ENCODE measurements at regions not wholly inside any gene's neighbourhood (a gene's known extent, or its start where the extent isn't known, plus 50 kb on each side); places are given as distances from the start of the nearest gene placed in this dataset.

DNA sequence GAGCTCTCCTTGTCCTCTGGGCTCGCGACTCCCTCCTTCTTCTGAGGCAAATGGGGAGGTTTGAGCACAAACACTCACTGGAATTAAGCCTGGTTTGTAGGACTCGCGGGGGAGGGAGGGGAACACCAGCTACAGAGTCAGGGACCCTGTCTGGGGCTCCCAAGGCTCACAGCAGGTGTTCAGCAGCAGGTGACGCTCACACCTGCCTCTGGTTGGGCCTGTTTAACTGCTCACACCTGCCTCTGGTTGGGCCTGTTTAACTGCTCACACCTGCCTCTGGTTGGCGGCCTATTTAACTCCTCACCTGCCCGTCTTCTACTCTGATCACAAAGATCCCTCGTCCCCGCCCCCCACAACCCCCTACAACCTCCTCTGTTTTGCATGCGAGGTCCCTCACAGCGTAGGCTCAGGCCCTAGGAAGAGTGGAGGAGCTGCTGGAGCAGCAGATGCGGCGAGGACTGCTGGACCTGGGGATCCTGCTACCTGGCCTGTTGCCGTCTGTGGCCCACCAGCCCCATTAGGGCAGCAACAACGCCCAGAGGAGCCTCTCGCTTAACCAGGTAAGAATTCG, 181.9 kb downstream of the ERMARD start:
- TF ChIP-seq, protein P1, sequence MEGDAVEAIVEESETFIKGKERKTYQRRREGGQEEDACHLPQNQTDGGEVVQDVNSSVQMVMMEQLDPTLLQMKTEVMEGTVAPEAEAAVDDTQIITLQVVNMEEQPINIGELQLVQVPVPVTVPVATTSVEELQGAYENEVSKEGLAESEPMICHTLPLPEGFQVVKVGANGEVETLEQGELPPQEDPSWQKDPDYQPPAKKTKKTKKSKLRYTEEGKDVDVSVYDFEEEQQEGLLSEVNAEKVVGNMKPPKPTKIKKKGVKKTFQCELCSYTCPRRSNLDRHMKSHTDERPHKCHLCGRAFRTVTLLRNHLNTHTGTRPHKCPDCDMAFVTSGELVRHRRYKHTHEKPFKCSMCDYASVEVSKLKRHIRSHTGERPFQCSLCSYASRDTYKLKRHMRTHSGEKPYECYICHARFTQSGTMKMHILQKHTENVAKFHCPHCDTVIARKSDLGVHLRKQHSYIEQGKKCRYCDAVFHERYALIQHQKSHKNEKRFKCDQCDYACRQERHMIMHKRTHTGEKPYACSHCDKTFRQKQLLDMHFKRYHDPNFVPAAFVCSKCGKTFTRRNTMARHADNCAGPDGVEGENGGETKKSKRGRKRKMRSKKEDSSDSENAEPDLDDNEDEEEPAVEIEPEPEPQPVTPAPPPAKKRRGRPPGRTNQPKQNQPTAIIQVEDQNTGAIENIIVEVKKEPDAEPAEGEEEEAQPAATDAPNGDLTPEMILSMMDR (IDR thresholded peaks at IDR 0.05; ENCODE audit: low read depth, low read length): no peak

DNA sequence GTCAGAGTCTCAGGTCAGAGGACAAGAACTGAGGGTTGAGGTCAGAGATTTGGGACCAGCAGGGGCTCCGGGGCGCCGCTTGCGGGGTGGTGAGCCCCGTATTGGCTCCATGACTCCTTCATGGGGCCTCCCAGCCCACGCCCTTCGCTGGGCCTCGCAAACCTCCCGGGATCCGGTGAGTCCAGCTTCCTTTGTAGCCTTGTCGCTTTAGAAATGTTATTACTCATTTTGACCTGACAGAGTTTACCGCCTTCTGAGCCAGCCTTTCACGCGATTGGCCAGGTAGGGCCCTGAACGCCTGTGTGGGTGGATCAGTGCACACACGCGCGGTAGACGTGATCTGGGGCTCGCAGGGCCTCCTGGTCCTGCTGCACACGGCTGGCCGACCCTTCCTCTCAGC, 181.1 kb downstream of the ERMARD start:
- no peak overlapping the region for H3K4me3 ChIP-seq (ENCODE audit: low read depth, low read length)
- TF ChIP-seq, protein P1 (IDR thresholded peaks at IDR 0.05; ENCODE audit: low read depth, low read length): no peak

More for the DNA sequence above, 181.9 kb downstream of the ERMARD start:
- H3K4me3 ChIP-seq (ENCODE audit: low read depth, low read length): no peak overlapping the region

DNA sequence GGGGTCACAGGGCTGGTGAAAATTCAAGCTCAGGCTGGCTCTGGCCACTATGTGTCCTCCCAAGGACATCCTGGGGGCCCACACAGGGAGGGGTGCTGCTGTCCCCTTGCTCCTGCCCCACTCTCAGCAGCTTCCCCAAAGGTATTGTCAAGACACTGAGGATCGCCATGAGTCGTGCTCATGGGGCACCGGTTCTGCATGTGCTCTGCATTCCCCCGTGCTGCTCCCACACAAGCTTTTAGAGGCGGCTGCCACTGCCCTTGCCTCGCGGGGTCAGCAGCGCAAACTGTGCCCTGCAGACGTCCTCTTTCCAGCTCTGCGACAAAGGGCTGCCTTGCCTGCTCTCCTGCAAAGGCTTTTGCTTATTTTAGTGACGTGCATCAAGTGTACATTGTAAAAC, 179.8 kb downstream of the ERMARD start:
- H3K4me3 ChIP-seq (ENCODE audit: low read depth, low read length): no peak overlapping the region
- TF ChIP-seq, protein P1 (IDR thresholded peaks at IDR 0.05; ENCODE audit: low read depth, low read length): no peak

DNA sequence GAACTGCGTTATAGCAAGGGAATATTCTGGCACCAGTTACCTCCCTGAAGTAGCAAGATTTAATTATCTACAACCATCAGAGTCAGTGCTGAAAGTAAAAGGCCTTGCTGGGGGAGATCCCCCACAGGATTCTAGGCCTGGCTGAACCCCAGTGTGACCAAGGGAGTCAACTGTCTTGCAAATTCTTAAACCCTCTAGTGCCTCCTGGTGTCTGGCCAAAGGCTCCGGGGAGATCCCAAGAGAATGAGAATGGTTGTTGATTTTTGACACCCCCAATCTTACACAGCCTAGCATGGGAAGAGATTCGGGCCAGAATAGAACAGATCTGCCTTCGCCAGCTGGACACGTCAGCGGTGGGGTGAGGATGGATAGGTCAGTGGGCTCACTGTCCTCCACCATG, 179.4 kb downstream of the ERMARD start:
- TF ChIP-seq, protein P1 (IDR thresholded peaks at IDR 0.05; ENCODE audit: low read depth, low read length): no peak
- no peak overlapping the region for H3K4me3 ChIP-seq (ENCODE audit: low read depth, low read length)

DNA sequence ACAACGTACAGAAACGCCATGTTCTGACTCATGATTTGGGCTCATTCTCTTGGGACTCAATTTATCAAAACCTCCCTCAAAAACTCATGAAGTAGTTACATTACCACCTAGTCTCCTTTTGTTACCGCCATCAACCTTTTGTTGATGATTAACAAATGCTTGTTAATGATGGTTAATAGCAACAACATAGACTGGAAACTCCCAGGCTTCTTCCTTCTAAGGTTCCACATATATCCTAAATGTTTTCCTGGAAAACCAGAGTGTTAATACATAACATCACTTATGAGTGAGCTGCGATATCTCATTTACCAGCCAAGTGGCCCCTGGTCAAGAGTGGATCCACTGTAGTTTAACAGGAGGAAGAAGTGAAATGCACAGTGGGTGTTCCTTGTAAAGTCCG, 176.3 kb downstream of the ERMARD start:
- TF ChIP-seq, protein P1 (IDR thresholded peaks at IDR 0.05; ENCODE audit: low read depth, low read length): no peak
- no peak overlapping the region for H3K4me3 ChIP-seq (ENCODE audit: low read depth, low read length)

DNA sequence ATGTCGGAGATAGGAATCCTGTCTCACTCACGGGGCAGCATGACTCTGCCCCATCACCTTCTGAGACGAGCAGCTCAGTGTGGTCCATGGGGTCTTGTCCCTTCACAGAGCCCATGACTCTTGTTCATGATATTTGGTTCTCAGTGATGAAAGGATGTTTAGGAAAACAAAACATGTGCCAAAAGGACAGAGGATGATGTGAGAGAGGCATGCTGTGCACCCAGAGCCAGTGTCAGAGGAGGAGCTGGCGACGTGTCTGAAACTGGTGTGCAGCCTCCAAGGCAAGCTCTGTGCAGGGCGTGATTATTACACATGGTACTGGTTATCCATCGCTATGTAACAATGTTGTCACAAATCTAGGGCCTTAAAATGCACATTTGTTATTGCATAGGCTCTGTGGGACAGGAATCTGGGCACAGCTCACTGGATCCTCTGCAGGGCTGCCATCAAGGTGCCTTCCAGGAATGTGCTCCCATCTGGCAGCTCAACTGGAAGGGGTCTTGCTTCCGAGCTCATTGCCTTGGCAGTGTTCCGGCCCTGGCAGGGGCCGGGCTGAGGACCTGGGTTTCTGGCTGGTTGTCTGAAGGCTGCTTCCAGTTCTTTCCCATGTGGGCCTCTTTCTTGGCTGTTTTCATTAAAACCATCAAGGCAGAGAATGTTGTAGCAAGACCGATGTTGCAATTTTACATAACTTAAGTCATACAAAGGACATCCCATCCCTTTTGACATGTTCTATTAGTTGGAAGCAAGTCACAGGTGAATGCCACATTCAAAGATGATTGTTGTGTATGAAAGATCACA, 175.4 kb downstream of the ERMARD start:
- no peak overlapping the region for H3K4me3 ChIP-seq (ENCODE audit: low read depth, low read length)
- TF ChIP-seq, protein P1 (IDR thresholded peaks at IDR 0.05; ENCODE audit: low read depth, low read length): no peak

Measured in WI38 (cell line).